HG03575 (cell line): ENCODE measurements at regions not wholly inside any gene's neighbourhood (a gene's known extent, or its start where the extent isn't known, plus 50 kb on each side); places are given as distances from the start of the nearest gene placed in this dataset.
A peak's percentile ranks its signal among the peaks of the same experiment; 100 is the strongest.

ENCODE experiments used
- ATAC-seq: cut with Tn5 transposase; IDR thresholded peaks from one replicate; pipeline ENCODE4 v1.9.1; 2021; ENCODE audit not compliant: unreplicated experiment, insufficient number of reproducible peaks, low FRiP score; ENCODE audit errors: extremely low read depth

DNA sequence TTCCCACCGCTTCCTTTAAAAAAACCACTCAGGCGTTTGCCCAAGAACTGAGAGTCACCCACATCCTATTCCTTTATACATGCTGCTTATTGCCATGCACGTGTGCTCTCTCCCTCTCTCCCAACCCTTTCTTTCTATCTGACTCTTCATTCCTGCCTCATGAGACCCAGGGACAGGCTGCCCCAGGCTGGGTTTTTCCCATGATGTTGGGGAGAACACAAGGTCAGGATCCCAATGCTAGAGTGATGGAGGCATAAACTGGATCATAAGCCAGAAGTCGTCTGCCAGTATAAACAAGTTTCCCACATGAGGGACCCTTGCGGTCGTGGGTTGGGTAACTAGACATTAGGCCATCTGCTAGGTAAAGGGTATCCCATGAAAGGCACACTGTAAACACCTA is 64.9 kb downstream of the CD2 start:
- ATAC-seq: no peak

GRCh38 chr1:116820369-116820768 is 66.1 kb downstream of the CD2 start:
- no peak for ATAC-seq

GRCh38 chr1:116821763-116822162 is 67.5 kb downstream of the CD2 start:
- no peak for ATAC-seq

GRCh38 chr1:116824631-116825206 is 70.5 kb downstream of the CD2 start:
- no peak for ATAC-seq

DNA sequence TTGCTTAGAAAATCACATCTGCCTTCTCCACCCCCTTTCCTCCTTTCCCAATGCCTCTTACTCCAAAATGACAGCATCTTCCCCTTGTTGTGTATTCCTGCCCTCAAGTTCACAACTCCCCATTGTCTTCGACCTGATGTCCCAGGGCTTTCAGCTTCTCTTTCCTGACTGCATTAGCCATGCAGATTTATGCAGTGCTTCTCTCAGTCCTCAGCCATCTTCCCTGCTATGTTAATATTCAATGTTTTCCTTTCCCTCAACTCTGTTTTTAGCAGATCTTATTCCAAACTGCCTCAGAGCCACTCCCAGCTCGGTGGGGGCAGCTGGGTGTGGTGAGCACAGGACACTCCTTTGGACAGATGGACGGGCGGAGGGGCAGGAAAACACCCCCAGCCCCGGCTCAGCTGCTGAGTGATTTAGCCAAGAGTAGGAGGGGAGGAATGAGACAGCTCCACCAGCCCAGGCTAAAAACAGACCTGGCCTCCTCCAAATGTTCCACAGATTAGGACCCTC is 71.0 kb downstream of the CD2 start:
- ATAC-seq: no peak

- no peak for ATAC-seq
Measured at GRCh38 chr1:116825720-116826438, 71.6 kb downstream of the CD2 start.

DNA sequence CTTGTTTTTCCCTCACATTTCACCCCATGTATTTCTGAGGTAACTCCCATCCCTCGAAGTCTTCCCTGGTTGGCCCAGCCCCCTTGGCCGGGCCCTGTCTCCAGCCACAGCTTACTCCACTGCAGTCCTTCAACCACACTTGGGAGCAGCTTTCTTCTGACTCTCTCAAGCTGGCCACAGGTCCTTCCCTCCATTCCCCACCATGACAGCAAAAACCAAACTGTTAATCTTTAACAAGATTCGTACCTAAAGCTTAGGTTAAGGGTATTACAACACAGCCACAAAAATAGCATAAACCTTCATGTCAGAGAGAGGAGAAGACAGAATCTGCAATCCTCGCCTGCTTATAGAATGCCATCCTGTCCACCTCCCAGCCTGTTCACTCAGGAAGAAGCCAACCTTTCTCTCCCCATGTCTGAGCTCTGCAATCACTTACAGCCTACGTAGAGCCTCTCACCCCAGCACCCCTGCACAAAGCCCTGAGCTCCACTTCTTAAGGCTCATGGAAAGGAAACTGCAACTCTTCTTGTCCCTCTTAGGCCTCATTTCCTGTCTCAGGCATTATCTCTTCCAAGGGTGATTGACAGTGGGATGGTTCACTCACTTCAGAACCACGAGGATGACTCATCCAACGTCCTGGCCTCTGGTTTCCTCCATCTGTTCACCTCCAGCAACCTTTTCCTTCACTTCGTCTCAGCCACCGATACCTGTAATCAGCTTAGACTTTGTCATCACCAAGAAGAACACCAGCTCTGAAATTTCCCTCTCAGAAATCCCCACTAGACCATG is 72.8 kb downstream of the CD2 start:
- ATAC-seq: peak; percentile 88

GRCh38 chr1:116827607-116828105 is 73.4 kb downstream of the CD2 start:
- no peak for ATAC-seq

GRCh38 chr1:116832308-116832931 is 77.3 kb upstream of the PTGFRN start:
- ATAC-seq: no peak

- ATAC-seq: no peak
Measured at GRCh38 chr1:116832932-116833578, 76.7 kb upstream of the PTGFRN start.

GRCh38 chr1:116833718-116834117 is 76.0 kb upstream of the PTGFRN start:
- no peak for ATAC-seq

DNA sequence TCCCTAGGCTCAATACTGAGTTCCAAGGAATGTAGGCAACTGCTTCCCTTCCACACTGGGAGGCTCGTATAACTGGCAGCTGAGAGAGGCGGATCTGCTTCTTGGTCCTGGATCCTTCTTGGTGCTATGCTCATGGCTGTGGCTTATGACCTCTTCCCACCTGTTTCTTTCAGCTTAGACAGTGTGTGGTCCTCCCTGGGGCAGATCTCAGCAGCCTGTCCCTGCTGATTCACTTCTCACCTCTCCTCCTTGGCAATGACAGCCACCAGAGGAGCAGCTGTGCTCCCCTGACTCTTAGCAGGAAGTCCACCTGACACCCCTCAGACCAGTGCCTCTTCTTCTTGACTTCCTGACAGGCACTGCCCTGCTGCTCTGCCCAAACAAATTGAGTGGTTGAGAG is 75.1 kb upstream of the PTGFRN start:
- ATAC-seq: no peak

- ATAC-seq: no peak
Measured at GRCh38 chr1:116835161-116835560, 74.6 kb upstream of the PTGFRN start.

- ATAC-seq: no peak
Measured at GRCh38 chr1:116836099-116836498, 73.6 kb upstream of the PTGFRN start.

GRCh38 chr1:116841569-116842344 is 68.0 kb upstream of the PTGFRN start:
- ATAC-seq: no peak

DNA sequence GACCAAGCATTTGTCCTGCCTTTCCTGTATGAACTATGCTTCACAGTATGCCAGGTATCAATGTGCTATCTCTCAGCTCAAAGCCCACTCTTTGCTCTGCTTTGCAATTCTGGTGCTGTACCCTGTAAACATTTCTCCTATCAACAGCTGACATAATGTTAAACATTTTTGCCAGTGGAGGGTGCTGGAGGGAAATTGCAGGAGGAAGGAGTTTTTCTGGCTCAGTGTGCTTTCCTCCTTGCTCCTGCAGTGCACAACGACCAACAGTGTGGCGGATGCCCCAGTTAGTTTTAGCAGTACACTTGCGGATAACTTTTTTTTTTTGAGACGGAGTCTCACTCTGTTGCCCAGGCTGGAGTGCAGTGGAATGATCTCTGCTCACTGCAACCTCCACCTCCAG is 67.1 kb upstream of the PTGFRN start:
- no peak for ATAC-seq

DNA sequence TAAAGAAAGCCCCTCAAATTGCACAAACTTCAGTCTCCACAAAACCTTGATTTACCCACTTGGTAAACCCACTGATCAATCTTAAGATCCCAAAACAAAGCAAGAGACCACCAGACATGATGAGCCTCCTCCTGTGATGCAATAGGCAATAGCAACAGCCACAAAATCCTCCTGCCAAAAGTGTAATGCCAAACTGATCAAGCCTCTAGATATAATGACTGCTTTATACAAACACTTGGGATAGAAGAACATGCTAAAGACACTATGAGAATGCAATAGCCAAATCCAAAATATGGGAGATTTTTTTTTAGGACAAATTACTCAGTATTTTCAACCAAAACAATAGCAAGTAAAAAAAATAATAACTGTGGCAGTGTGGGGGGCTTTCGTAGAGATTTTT is 64.9 kb upstream of the PTGFRN start:
- ATAC-seq: no peak

GRCh38 chr1:116847190-116847589 is 62.5 kb upstream of the PTGFRN start:
- ATAC-seq: no peak
